ENCODE measurements at regions not wholly inside any gene's neighbourhood (a gene's known extent, or its start where the extent isn't known, plus 50 kb on each side); places are given as distances from the start of the nearest gene placed in this dataset.

GRCh38 chr2:129314120-129314519, 665.3 kb upstream of the RAB6C start:
- no peak overlapping the region for H3K27ac ChIP-seq
- H3K36me3 ChIP-seq: no peaks in the 10 kb centered on the region
- ATAC-seq (no peak), DNase-seq (no peak)
- in situ Hi-C loops (cut with MboI; ENCODE audit: low sequenced_read_pairs in 4 of 4) (no loop called here), intact Hi-C loops (cut with DNase I; ENCODE audit: low total_unique reads) (no loop called here)
- H3K4me3 ChIP-seq: no peak overlapping the region
- H3K27me3 ChIP-seq: no peaks in the 10 kb centered on the region
- H3K4me1 ChIP-seq: no peaks in the 10 kb centered on the region
- TF ChIP-seq POLR2A (IDR thresholded peaks at IDR 0.05) (no peak), CTCF (IDR thresholded peaks at IDR 0.05 in 4 of 5, conservative IDR thresholded peaks at IDR 0.05 in 1 of 5) (no peak)
- no peaks in the 10 kb centered on the region for H3K9me3 ChIP-seq

- no peaks in the 10 kb centered on the region for H3K27me3 ChIP-seq
- no peak overlapping the region for H3K4me3 ChIP-seq
- H3K36me3 ChIP-seq: no peaks in the 10 kb centered on the region
- DNase-seq: no peak
- H3K9me3 ChIP-seq: no peaks in the 10 kb centered on the region
- no peak overlapping the region for H3K27ac ChIP-seq
- in situ Hi-C loops (cut with MboI; ENCODE audit: low sequenced_read_pairs in 4 of 4) (no loop called here), intact Hi-C loops (cut with DNase I; ENCODE audit: low total_unique reads) (no loop called here)
- TF ChIP-seq POLR2A (IDR thresholded peaks at IDR 0.05): no peak
- no peak for TF ChIP-seq CTCF (IDR thresholded peaks at IDR 0.05 in 4 of 5, conservative IDR thresholded peaks at IDR 0.05 in 1 of 5)
- ATAC-seq: no peak
- no peaks in the 10 kb centered on the region for H3K4me1 ChIP-seq
These were observed 660.7 kb upstream of the RAB6C start for GRCh38 chr2:129318581-129319421.

GRCh38 chr2:129319422-129319717, 660.1 kb upstream of the RAB6C start:
- no peak for ATAC-seq

GRCh38 chr2:129320288-129320687, 659.2 kb upstream of the RAB6C start:
- ATAC-seq (no peak), DNase-seq (no peak)
- no peak for TF ChIP-seq CTCF (IDR thresholded peaks at IDR 0.05 in 4 of 5, conservative IDR thresholded peaks at IDR 0.05 in 1 of 5)
- TF ChIP-seq POLR2A (IDR thresholded peaks at IDR 0.05): no peak
- no peaks in the 10 kb centered on the region for H3K27me3 ChIP-seq
- H3K4me1 ChIP-seq: no peaks in the 10 kb centered on the region
- no peaks in the 10 kb centered on the region for H3K9me3 ChIP-seq
- in situ Hi-C loops (cut with MboI; ENCODE audit: low sequenced_read_pairs in 4 of 4): no loop called here
- intact Hi-C loops (cut with DNase I; ENCODE audit: low total_unique reads): no loop called here
- no peak overlapping the region for H3K4me3 ChIP-seq
- no peaks in the 10 kb centered on the region for H3K36me3 ChIP-seq
- no peak overlapping the region for H3K27ac ChIP-seq

More at GRCh38 chr2:129319422-129319717, 660.1 kb upstream of the RAB6C start:
- intact Hi-C loops (cut with DNase I; ENCODE audit: low total_unique reads) (no loop called here), in situ Hi-C loops (cut with MboI; ENCODE audit: low sequenced_read_pairs in 4 of 4) (no loop called here)
- H3K9me3 ChIP-seq: no peaks in the 10 kb centered on the region
- H3K36me3 ChIP-seq: no peaks in the 10 kb centered on the region
- H3K27ac ChIP-seq: no peak overlapping the region
- TF ChIP-seq POLR2A (IDR thresholded peaks at IDR 0.05) (no peak), CTCF (IDR thresholded peaks at IDR 0.05 in 4 of 5, conservative IDR thresholded peaks at IDR 0.05 in 1 of 5) (no peak)
- no peaks in the 10 kb centered on the region for H3K27me3 ChIP-seq
- no peak overlapping the region for H3K4me3 ChIP-seq
- no peak for DNase-seq
- no peaks in the 10 kb centered on the region for H3K4me1 ChIP-seq

- intact Hi-C loops (cut with DNase I; ENCODE audit: low total_unique reads) (no loop called here), in situ Hi-C loops (cut with MboI; ENCODE audit: low sequenced_read_pairs in 4 of 4) (no loop called here)
- TF ChIP-seq CTCF (IDR thresholded peaks at IDR 0.05 in 4 of 5, conservative IDR thresholded peaks at IDR 0.05 in 1 of 5) (no peak), POLR2A (IDR thresholded peaks at IDR 0.05) (no peak)
- ATAC-seq (no peak), DNase-seq (no peak)
- Histone ChIP-seq H3K36me3 (no peaks in the 10 kb centered on the region), H3K9me3 (no peaks in the 10 kb centered on the region), H3K4me3 (no peak overlapping the region), H3K27ac (no peak overlapping the region), H3K27me3 (no peaks in the 10 kb centered on the region), H3K4me1 (no peaks in the 10 kb centered on the region)
These were observed 655.1 kb upstream of the RAB6C start for GRCh38 chr2:129324349-129324748.
